ENCODE measurements at regions not wholly inside any gene's neighbourhood (a gene's known extent, or its start where the extent isn't known, plus 50 kb on each side); places are given as distances from the start of the nearest gene placed in this dataset.

DNA sequence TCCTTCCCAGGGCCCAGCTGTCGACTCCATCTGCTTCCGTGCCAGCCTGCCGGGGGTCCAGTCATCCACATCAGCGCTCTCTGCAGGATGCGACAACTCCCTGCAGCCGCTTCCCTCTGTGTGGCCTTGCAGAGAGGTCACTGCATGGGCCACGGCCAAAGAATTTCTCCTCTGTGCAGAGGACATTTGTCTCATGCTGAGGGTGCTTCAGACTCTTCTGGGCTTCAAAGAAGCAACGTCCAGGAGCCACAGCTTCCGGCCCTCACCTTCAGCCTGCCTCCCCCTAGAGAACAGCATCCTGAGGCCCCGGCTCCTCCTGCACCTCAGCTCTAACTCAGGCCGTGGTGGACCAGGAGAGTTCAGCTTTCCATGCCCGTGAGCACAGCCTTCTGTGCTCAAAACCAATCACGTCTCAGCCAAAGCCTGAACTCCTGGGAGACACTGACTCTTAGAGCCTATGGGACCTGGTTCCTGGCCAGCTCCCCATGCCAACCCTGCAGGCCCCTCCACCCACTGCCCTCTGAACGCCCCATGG lies 258.9 kb downstream of the BRD1 start:
- ChIA-PET CTCF (ENCODE audit: low intra/inter-chr PET ratio, low total read pairs) (no interaction called here), POLR2A (no interaction called here)
- H3K9ac ChIP-seq (ENCODE audit: insufficient read depth, low read depth, low read length), result no peak overlapping the region
- no peaks in the 10 kb centered on the region for H4K20me1 ChIP-seq (ENCODE audit: insufficient read depth, low read length)
- H3K27me3 ChIP-seq (ENCODE audit: control insufficient read depth in 1 of 2, insufficient read depth in 2 of 2, low read length in 2 of 2), result peaks cover 7 to 63% of the 10 kb centered on the region in 2 experiments; a peak in 4 of 5 replicates
- ATAC-seq (no peak), FAIRE-seq (no peak), DNase-seq (ENCODE audit: low spot score) (no peak)
- H3K27ac ChIP-seq (ENCODE audit: extremely low read length, insufficient read depth, low read length), result no peak overlapping the region
- 51% methylated on average over 4 of the region's 14 CpGs for WGBS (ENCODE audit: low lambda C conversion rate)
- H3K9me3 ChIP-seq (ENCODE audit: low read length), result no peaks in the 10 kb centered on the region
- TF ChIP-seq, protein P1, sequence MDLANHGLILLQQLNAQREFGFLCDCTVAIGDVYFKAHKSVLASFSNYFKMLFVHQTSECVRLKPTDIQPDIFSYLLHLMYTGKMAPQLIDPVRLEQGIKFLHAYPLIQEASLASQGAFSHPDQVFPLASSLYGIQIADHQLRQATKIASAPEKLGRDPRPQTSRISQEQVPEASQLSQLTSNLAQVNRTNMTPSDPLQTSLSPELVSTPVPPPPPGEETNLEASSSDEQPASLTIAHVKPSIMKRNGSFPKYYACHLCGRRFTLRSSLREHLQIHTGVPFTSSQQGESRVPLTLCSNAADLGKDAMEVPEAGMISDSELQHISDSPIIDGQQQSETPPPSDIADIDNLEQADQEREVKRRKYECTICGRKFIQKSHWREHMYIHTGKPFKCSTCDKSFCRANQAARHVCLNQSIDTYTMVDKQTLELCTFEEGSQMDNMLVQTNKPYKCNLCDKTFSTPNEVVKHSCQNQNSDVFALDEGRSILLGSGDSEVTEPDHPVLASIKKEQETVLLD (CRISPR knock-in tag; IDR thresholded peaks at IDR 0.05; ENCODE audit: low read depth), result no peak
- no peak for TF ChIP-seq GATA4 (IDR thresholded peaks at IDR 0.05; ENCODE audit: borderline replicate concordance, low read depth)
- no peak for TF ChIP-seq ATF7-NPFF (CRISPR knock-in tag; IDR thresholded peaks at IDR 0.05; ENCODE audit: low read depth)
- no TSS peak for BruUV-seq (replicated peaks)
- H3K4me3 ChIP-seq (replicated peaks in 1 of 3; ENCODE audit: insufficient read depth in 1 of 3, low read depth in 2 of 3, low read length in 3 of 3), result no peak overlapping the region
- no peak overlapping the region for H2AFZ ChIP-seq (ENCODE audit: low read length)
- H3K4me2 ChIP-seq (ENCODE audit: low read depth, low read length), result no peak overlapping the region
- H3K36me3 ChIP-seq (replicated peaks in 1 of 2; ENCODE audit: control insufficient read depth in 1 of 2, insufficient read depth in 2 of 2, low read length in 2 of 2), result no peaks in the 10 kb centered on the region
- no peaks in the 10 kb centered on the region for H3K4me1 ChIP-seq (ENCODE audit: insufficient read depth, low read length)
- in situ Hi-C loops (cut with HindIII; ENCODE audit: extremely low pct_ligation_motif_present, low pct_unique_long_range_greater_than_20kb), result no loop called here
- H3K79me2 ChIP-seq (ENCODE audit: insufficient read depth, low read length), result no peaks in the 10 kb centered on the region
- intact Hi-C loops (cut with micrococcal nuclease; ENCODE audit: unreplicated experiment), result no loop called here

DNA sequence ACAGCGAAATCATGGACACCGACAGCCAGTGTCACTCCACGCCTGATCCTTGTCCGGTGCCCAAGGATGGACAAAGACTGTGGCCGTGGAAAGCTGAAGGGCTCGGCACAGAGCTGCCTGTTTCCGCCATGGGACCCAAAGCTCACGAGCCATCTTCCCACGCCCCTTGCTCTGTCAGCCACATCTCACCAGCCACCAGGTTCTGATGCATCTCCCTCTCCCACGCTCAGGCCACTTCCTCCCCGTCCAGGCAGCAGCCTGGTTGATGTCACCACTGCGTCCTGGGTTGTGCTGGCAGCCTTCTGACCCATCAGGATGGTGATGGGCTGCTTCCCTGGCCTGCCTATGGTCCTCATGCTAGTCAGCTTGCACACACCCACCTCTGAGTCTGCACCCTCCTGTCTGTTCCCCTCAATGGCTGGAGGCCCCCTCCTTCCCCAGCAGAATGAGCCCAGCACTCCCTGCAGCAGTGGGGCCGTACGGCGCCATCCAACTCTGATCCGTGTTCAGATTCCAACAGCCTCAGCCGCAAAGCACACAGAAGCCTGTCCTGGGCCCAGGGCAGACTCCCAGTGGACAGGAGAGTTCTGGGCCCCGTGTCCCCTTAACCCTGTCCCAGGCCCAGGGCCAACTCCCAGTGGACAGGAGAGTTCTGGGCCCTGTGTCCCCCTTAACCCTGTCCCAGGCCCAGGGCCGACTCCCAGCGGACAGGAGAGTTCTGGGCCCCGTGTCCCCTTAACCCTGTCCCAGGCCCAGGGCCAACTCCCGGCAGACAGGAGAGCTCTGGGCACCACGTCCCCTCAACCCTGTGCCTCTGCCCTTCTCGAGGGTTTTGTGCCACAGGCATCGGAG lies 259.5 kb downstream of the BRD1 start:
- H3K36me3 ChIP-seq (replicated peaks in 1 of 2; ENCODE audit: control insufficient read depth in 1 of 2, insufficient read depth in 2 of 2, low read length in 2 of 2), result no peaks in the 10 kb centered on the region
- H3K27ac ChIP-seq (ENCODE audit: extremely low read length, insufficient read depth, low read length), result no peak overlapping the region
- BruUV-seq (replicated peaks), result no TSS peak
- no peak overlapping the region for H3K9ac ChIP-seq (ENCODE audit: insufficient read depth, low read depth, low read length)
- WGBS (ENCODE audit: low lambda C conversion rate), result 12% methylated on average over 10 of the region's 25 CpGs
- no peak for FAIRE-seq
- H3K4me1 ChIP-seq (ENCODE audit: insufficient read depth, low read length), result no peaks in the 10 kb centered on the region
- CTCF ChIA-PET (ENCODE audit: low intra/inter-chr PET ratio, low total read pairs), result no interaction called here
- intact Hi-C loops (cut with micrococcal nuclease; ENCODE audit: unreplicated experiment) (no loop called here), in situ Hi-C loops (cut with HindIII; ENCODE audit: extremely low pct_ligation_motif_present, low pct_unique_long_range_greater_than_20kb) (no loop called here)
- DNase-seq (ENCODE audit: low spot score), result no peak
- no peak for ATAC-seq
- H3K79me2 ChIP-seq (ENCODE audit: insufficient read depth, low read length), result no peaks in the 10 kb centered on the region
- peaks cover 7 to 67% of the 10 kb centered on the region in 2 experiments; a peak in 4 of 5 replicates for H3K27me3 ChIP-seq (ENCODE audit: control insufficient read depth in 1 of 2, insufficient read depth in 2 of 2, low read length in 2 of 2)
- no peaks in the 10 kb centered on the region for H4K20me1 ChIP-seq (ENCODE audit: insufficient read depth, low read length)
- H2AFZ ChIP-seq (ENCODE audit: low read length), result no peak overlapping the region
- H3K4me2 ChIP-seq (ENCODE audit: low read depth, low read length), result no peak overlapping the region
- H3K9me3 ChIP-seq (ENCODE audit: low read length), result no peaks in the 10 kb centered on the region
- H3K4me3 ChIP-seq (replicated peaks in 1 of 3; ENCODE audit: insufficient read depth in 1 of 3, low read depth in 2 of 3, low read length in 3 of 3), result no peak overlapping the region
- POLR2A ChIA-PET, result no interaction called here
- TF ChIP-seq KAT2B (IDR thresholded peaks at IDR 0.05; ENCODE audit: borderline replicate concordance, low read depth, low read length) (no peak), CENPX (CRISPR knock-in tag; IDR thresholded peaks at IDR 0.05) (no peak), ZNF282 (IDR thresholded peaks at IDR 0.05; ENCODE audit: partially characterized antibody) (no peak), ZFX (CRISPR knock-in tag; IDR thresholded peaks at IDR 0.05; ENCODE audit: low read depth) (no peak), CEBPB (IDR thresholded peaks at IDR 0.05; ENCODE audit: borderline replicate concordance, low read depth, low read length) (no peak), FOXA1 (IDR thresholded peaks at IDR 0.05) (no peak), FOXA1 (CRISPR knock-in tag; IDR thresholded peaks at IDR 0.05) (no peak), TSC22D2 (CRISPR knock-in tag; IDR thresholded peaks at IDR 0.05; ENCODE audit: borderline replicate concordance) (no peak), ZNF557 (CRISPR knock-in tag; IDR thresholded peaks at IDR 0.05) (no peak), RARA (CRISPR knock-in tag; IDR thresholded peaks at IDR 0.05) (no peak)
- TF ChIP-seq, protein P2, sequence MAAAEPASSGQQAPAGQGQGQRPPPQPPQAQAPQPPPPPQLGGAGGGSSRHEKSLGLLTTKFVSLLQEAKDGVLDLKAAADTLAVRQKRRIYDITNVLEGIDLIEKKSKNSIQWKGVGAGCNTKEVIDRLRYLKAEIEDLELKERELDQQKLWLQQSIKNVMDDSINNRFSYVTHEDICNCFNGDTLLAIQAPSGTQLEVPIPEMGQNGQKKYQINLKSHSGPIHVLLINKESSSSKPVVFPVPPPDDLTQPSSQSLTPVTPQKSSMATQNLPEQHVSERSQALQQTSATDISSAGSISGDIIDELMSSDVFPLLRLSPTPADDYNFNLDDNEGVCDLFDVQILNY (CRISPR knock-in tag; conservative IDR thresholded peaks at IDR 0.05), result no peak

All from HepG2 (cell line).